ENCODE measurements at regions not wholly inside any gene's neighbourhood (a gene's known extent, or its start where the extent isn't known, plus 50 kb on each side); places are given as distances from the start of the nearest gene placed in this dataset.

- DNase-seq (no peak), FAIRE-seq (no peak)
- Histone ChIP-seq H3K36me3 (ENCODE audit: control insufficient read depth in 2 of 3, insufficient read depth in 3 of 3, low read length in 3 of 3) (no peaks in the 10 kb centered on the region), H3K4me1 (ENCODE audit: control insufficient read depth in 2 of 3, insufficient read depth in 2 of 3, low read depth in 1 of 3, low read length in 3 of 3) (no peaks in the 10 kb centered on the region), H3K9ac (ENCODE audit: low read length in 3 of 3) (no peak overlapping the region), H3K4me3 (ENCODE audit: low read length in 3 of 3) (no peak overlapping the region), H3K27me3 (ENCODE audit: control insufficient read depth, insufficient read depth, low read length) (no peaks in the 10 kb centered on the region), H3K9me3 (ENCODE audit: control insufficient read depth in 2 of 3, insufficient read depth in 1 of 3, low read length in 3 of 3) (no peaks in the 10 kb centered on the region), H3K27ac (ENCODE audit: low read depth in 2 of 2, low read length in 2 of 2) (no peak overlapping the region)
- intact Hi-C loops (cut with DNase I) = no loop called here
- TF ChIP-seq CTCF (IDR thresholded peaks at IDR 0.05; ENCODE audit: borderline replicate concordance, extremely low read depth, insufficient read depth) = no peak
Measured at GRCh38 chr10:1895691-1896090, 158.4 kb upstream of the ADARB2 start.

GRCh38 chr10:1894912-1895311, 157.6 kb upstream of the ADARB2 start:
- no peak for TF ChIP-seq CTCF (IDR thresholded peaks at IDR 0.05; ENCODE audit: borderline replicate concordance, extremely low read depth, insufficient read depth)
- no peak overlapping the region for H3K9ac ChIP-seq (ENCODE audit: low read length in 3 of 3)
- no peak overlapping the region for H3K27ac ChIP-seq (ENCODE audit: low read depth in 2 of 2, low read length in 2 of 2)
- H3K9me3 ChIP-seq (ENCODE audit: control insufficient read depth in 2 of 3, insufficient read depth in 1 of 3, low read length in 3 of 3) = no peaks in the 10 kb centered on the region
- intact Hi-C loops (cut with DNase I) = no loop called here
- H3K27me3 ChIP-seq (ENCODE audit: control insufficient read depth, insufficient read depth, low read length) = no peaks in the 10 kb centered on the region
- no peaks in the 10 kb centered on the region for H3K4me1 ChIP-seq (ENCODE audit: control insufficient read depth in 2 of 3, insufficient read depth in 2 of 3, low read depth in 1 of 3, low read length in 3 of 3)
- DNase-seq (no peak), FAIRE-seq (no peak)
- H3K36me3 ChIP-seq (ENCODE audit: control insufficient read depth in 2 of 3, insufficient read depth in 3 of 3, low read length in 3 of 3) = no peaks in the 10 kb centered on the region
- no peak overlapping the region for H3K4me3 ChIP-seq (ENCODE audit: low read length in 3 of 3)

- no peak overlapping the region for H3K27ac ChIP-seq (ENCODE audit: low read depth in 2 of 2, low read length in 2 of 2)
- DNase-seq = no peak
- no peak for TF ChIP-seq CTCF (IDR thresholded peaks at IDR 0.05; ENCODE audit: borderline replicate concordance, extremely low read depth, insufficient read depth)
- H3K9ac ChIP-seq (ENCODE audit: low read length in 3 of 3) = no peak overlapping the region
- no peak for FAIRE-seq
- no peaks in the 10 kb centered on the region for H3K9me3 ChIP-seq (ENCODE audit: control insufficient read depth in 2 of 3, insufficient read depth in 1 of 3, low read length in 3 of 3)
- H3K4me3 ChIP-seq (ENCODE audit: low read length in 3 of 3) = no peak overlapping the region
- H3K36me3 ChIP-seq (ENCODE audit: control insufficient read depth in 2 of 3, insufficient read depth in 3 of 3, low read length in 3 of 3) = no peaks in the 10 kb centered on the region
- H3K4me1 ChIP-seq (ENCODE audit: control insufficient read depth in 2 of 3, insufficient read depth in 2 of 3, low read depth in 1 of 3, low read length in 3 of 3) = no peaks in the 10 kb centered on the region
- intact Hi-C loops (cut with DNase I) = no loop called here
- H3K27me3 ChIP-seq (ENCODE audit: control insufficient read depth, insufficient read depth, low read length) = no peaks in the 10 kb centered on the region
Measured at GRCh38 chr10:1893941-1894340, 156.6 kb upstream of the ADARB2 start.

- no peaks in the 10 kb centered on the region for H3K4me1 ChIP-seq (ENCODE audit: control insufficient read depth in 2 of 3, insufficient read depth in 2 of 3, low read depth in 1 of 3, low read length in 3 of 3)
- FAIRE-seq (no peak), DNase-seq (no peak)
- no peaks in the 10 kb centered on the region for H3K9me3 ChIP-seq (ENCODE audit: control insufficient read depth in 2 of 3, insufficient read depth in 1 of 3, low read length in 3 of 3)
- H3K9ac ChIP-seq (ENCODE audit: low read length in 3 of 3) = no peak overlapping the region
- H3K27ac ChIP-seq (ENCODE audit: low read depth in 2 of 2, low read length in 2 of 2) = no peak overlapping the region
- no peak for TF ChIP-seq CTCF (IDR thresholded peaks at IDR 0.05; ENCODE audit: borderline replicate concordance, extremely low read depth, insufficient read depth)
- H3K27me3 ChIP-seq (ENCODE audit: control insufficient read depth, insufficient read depth, low read length) = no peaks in the 10 kb centered on the region
- H3K36me3 ChIP-seq (ENCODE audit: control insufficient read depth in 2 of 3, insufficient read depth in 3 of 3, low read length in 3 of 3) = no peaks in the 10 kb centered on the region
- intact Hi-C loops (cut with DNase I) = no loop called here
- H3K4me3 ChIP-seq (ENCODE audit: low read length in 3 of 3) = no peak overlapping the region
Measured at GRCh38 chr10:1886039-1886438, 148.7 kb upstream of the ADARB2 start.

Data from kidney (tissue), 13 donors.